OCI-LY1 (cell line): ENCODE measurements at regions not wholly inside any gene's neighbourhood (a gene's known extent, or its start where the extent isn't known, plus 50 kb on each side); places are given as distances from the start of the nearest gene placed in this dataset.

Experiments used
- CTCF ChIP-seq: fragments of 200-600 bp; sonication (generic), shearing (Covaris generic); IDR thresholded peaks from 2 replicates; pipeline ENCODE4 v1.5.1; 2017; ENCODE audit warnings: mild to moderate bottlenecking, antibody characterized with exemption, low read length, moderate library complexity, mixed read lengths
- EZH2 ChIP-seq: fragments of 200-600 bp; sonication (generic), shearing (Covaris generic); IDR thresholded peaks from 2 replicates; pipeline ENCODE4 v1.8.0; 2017; ENCODE audit warnings: borderline replicate concordance, mixed run types, mild to moderate bottlenecking, antibody characterized with exemption, low read length, moderate library complexity, mixed read lengths

- TF ChIP-seq EZH2: no peak
- TF ChIP-seq CTCF: peak; percentile 42; the same call in 1 of the 2 replicates
Observed at GRCh38 chr7:106959753-106960152, 84.8 kb upstream of the PRKAR2B start.
